IMR-90 (cell line): ENCODE measurements at regions not wholly inside any gene's neighbourhood (a gene's known extent, or its start where the extent isn't known, plus 50 kb on each side); places are given as distances from the start of the nearest gene placed in this dataset.

Source experiments
- ATAC-seq: fragments of 200-7000 bp; cut with Tn5 transposase; 2 replicates; pipeline ENCODE4 v1.9.1; 2020; ENCODE audit warnings: low read depth, mild to moderate bottlenecking, moderate library complexity
- BruUV-seq: library from RNA; stranded (reverse); fragments of 400-500 nt; replicated peaks from 2 replicates; lab custom pipeline; 2021; lab: Mats Ljungman, UMichigan
- CTCF ChIA-PET: fragments of 300-600 bp; formaldehyde crosslinking; extraction: SDS; loops from one replicate; lab custom pipeline; 2021; ENCODE audit warnings: antibody characterized with exemption; lab: Yijun Ruan, JAX
- POLR2A ChIA-PET: fragments of 300-600 bp; sonication (Branson Sonifier 250); formaldehyde crosslinking; loops from one replicate; lab custom pipeline; 2022; ENCODE audit warnings: antibody characterized with exemption; ENCODE audit not compliant: unreplicated experiment; lab: Charles Lee
- DNase-seq: peaks from one replicate; pipeline ENCODE4 v3.0.0; 2013
- H2AFZ ChIP-seq: replicated peaks from 2 replicates; pipeline ENCODE3; 2013; ENCODE audit warnings: low read length, mild to moderate bottlenecking; ENCODE audit not compliant: poor library complexity
- H2AK5ac ChIP-seq: 2 replicates; pipeline ENCODE4 v1.6.1; 2013; ENCODE audit warnings: low read depth, low read length, inconsistent platforms
- H2AK9ac ChIP-seq: replicated peaks from 2 replicates; pipeline ENCODE3; 2013; ENCODE audit warnings: mild to moderate bottlenecking, low read depth, low read length, moderate library complexity; ENCODE audit not compliant: poor library complexity
- H2BK120ac ChIP-seq: 2 replicates; pipeline ENCODE4 v1.6.1; 2013; ENCODE audit warnings: low read depth, low read length, inconsistent platforms
- H2BK15ac ChIP-seq: 3 replicates; pipeline ENCODE4 v1.6.1; 2013; ENCODE audit warnings: low read depth, low read length, inconsistent platforms
- H2BK20ac ChIP-seq: 2 replicates; pipeline ENCODE4 v1.6.1; 2013; ENCODE audit warnings: low read depth, mild to moderate bottlenecking, inconsistent platforms, low read length, moderate library complexity
- H2BK5ac ChIP-seq: 2 replicates; pipeline ENCODE4 v1.6.1; 2013; ENCODE audit warnings: mild to moderate bottlenecking, low read depth, low read length, inconsistent platforms; ENCODE audit not compliant: poor library complexity, severe bottlenecking
- H3K14ac ChIP-seq: replicated peaks from 2 replicates; pipeline ENCODE4 v1.6.1; 2013; ENCODE audit warnings: low read depth, low read length, inconsistent platforms
- H3K18ac ChIP-seq: 2 replicates; pipeline ENCODE4 v1.6.1; 2013; ENCODE audit warnings: low read depth, low read length, control low read depth
- H3K23ac ChIP-seq: 2 replicates; pipeline ENCODE4 v1.6.1; 2013; ENCODE audit warnings: low read depth, low read length, inconsistent platforms
- H3K27ac ChIP-seq: 2 replicates; pipeline ENCODE4 v1.5.1; 2013; ENCODE audit warnings: mild to moderate bottlenecking, control low read depth, low read length; ENCODE audit not compliant: insufficient read depth
- H3K27me3 ChIP-seq: 2 replicates; pipeline ENCODE4 v1.6.1; 2013; ENCODE audit warnings: low read length; ENCODE audit not compliant: control insufficient read depth, insufficient read depth
- H3K36me3 ChIP-seq: 2 replicates; pipeline ENCODE4 v1.6.1; 2013; ENCODE audit warnings: low read length, mixed read lengths; ENCODE audit not compliant: control insufficient read depth, insufficient read depth
- H3K4ac ChIP-seq: 2 replicates; pipeline ENCODE4 v1.6.1; 2013; ENCODE audit warnings: low read depth, low read length, inconsistent platforms
- H3K4me1 ChIP-seq: 2 replicates; pipeline ENCODE4 v1.6.1; 2013; ENCODE audit warnings: low read length, mixed read lengths; ENCODE audit not compliant: control insufficient read depth, insufficient read depth
- H3K4me2 ChIP-seq: 2 replicates; pipeline ENCODE4 v1.6.1; 2013; ENCODE audit warnings: low read depth, mild to moderate bottlenecking, control low read depth, low read length, moderate library complexity
- H3K4me3 ChIP-seq: 2 replicates; pipeline ENCODE4 v1.5.1; 2013; ENCODE audit warnings: low read depth, mild to moderate bottlenecking, control low read depth, low read length, moderate library complexity; ENCODE audit not compliant: insufficient read depth
- H3K56ac ChIP-seq: 2 replicates; pipeline ENCODE4 v1.6.1; 2013; ENCODE audit warnings: low read length, inconsistent platforms; ENCODE audit not compliant: insufficient read depth; ENCODE audit errors: extremely low read depth
- H3K79me1 ChIP-seq, 2 experiments: 2 replicates each; pipeline ENCODE4 v1.6.1; 2013; ENCODE audit warnings: low read length in 2 of 2, inconsistent platforms in 1 of 2, low read depth in 1 of 2
- H3K9ac ChIP-seq: 2 replicates; pipeline ENCODE4 v1.6.1; 2013; ENCODE audit warnings: low read depth, low read length, control low read depth
- H3K9me1 ChIP-seq: 2 replicates; pipeline ENCODE4 v1.6.1; 2013; ENCODE audit warnings: low read length, inconsistent platforms; ENCODE audit not compliant: insufficient read depth
- H3K9me3 ChIP-seq: 2 replicates; pipeline ENCODE4 v1.6.1; 2013; ENCODE audit warnings: low read length; ENCODE audit not compliant: control insufficient read depth, insufficient read depth
- H4K20me1 ChIP-seq: 2 replicates; pipeline ENCODE4 v1.6.1; 2013; ENCODE audit warnings: low read length, inconsistent platforms; ENCODE audit not compliant: insufficient read depth
- H4K5ac ChIP-seq: 2 replicates; pipeline ENCODE4 v1.6.1; 2013; ENCODE audit warnings: mild to moderate bottlenecking, low read depth, low read length, control low read depth
- H4K8ac ChIP-seq, 2 experiments: 2 replicates each; pipeline ENCODE4 v1.6.1; 2013; ENCODE audit warnings: low read depth in 2 of 2, low read length in 2 of 2, control low read depth in 1 of 2, inconsistent platforms in 1 of 2
- H4K91ac ChIP-seq: 2 replicates; pipeline ENCODE4 v1.6.1; 2013; ENCODE audit warnings: low read depth, low read length, inconsistent platforms; ENCODE audit not compliant: insufficient read depth
- CEBPB ChIP-seq: IDR thresholded peaks from 2 replicates; pipeline ENCODE4 v1.6.1; 2012; ENCODE audit warnings: low read depth, low read length, improper control_type of control experiment
- CHD1 ChIP-seq: IDR thresholded peaks from 2 replicates; pipeline ENCODE4 v1.6.1; 2012; ENCODE audit warnings: low read depth, low read length, improper control_type of control experiment
- MAFK ChIP-seq: IDR thresholded peaks from 2 replicates; pipeline ENCODE4 v1.6.1; 2012; ENCODE audit warnings: low read depth, low read length, improper control_type of control experiment
- MAZ ChIP-seq: IDR thresholded peaks from 2 replicates; pipeline ENCODE4 v1.6.1; 2012; ENCODE audit warnings: low read depth, mild to moderate bottlenecking, low read length, improper control_type of control experiment, moderate library complexity, borderline replicate concordance
- RAD21 ChIP-seq: IDR thresholded peaks from 2 replicates; pipeline ENCODE4 v1.6.1; 2012; ENCODE audit warnings: low read length, improper control_type of control experiment
- RCOR1 ChIP-seq: IDR thresholded peaks from 2 replicates; pipeline ENCODE4 v1.6.1; 2012; ENCODE audit warnings: mild to moderate bottlenecking, low read length, improper control_type of control experiment; ENCODE audit not compliant: insufficient replicate concordance
- SMC3 ChIP-seq: fragments of 150-350 bp; IDR thresholded peaks from 2 replicates; pipeline ENCODE4 v1.6.1; 2016; ENCODE audit warnings: low read depth, mild to moderate bottlenecking, antibody characterized with exemption, low read length, moderate library complexity
- WGBS, 2 experiments: methylation state at CpG; one replicate each; pipeline versions ENCODE4 v1.1.5 to v1.1.7; 2013; ENCODE audit warnings: missing lambda C conversion rate in 2 of 2; ENCODE audit not compliant: insufficient read length in 1 of 2; ENCODE audit errors: extremely low coverage in 2 of 2; 5-methylcytosine and 5-hydroxymethylcytosine counted together
- dilution Hi-C: fragments of 300-500 bp; cut with HindIII; formaldehyde crosslinking; loops from one replicate; pipeline ENCODE4 v1.14.3; 2018; ENCODE audit warnings: low sequenced_read_pairs; ENCODE audit not compliant: unreplicated experiment
- in situ Hi-C: fragments of 300-500 bp; cut with MboI; formaldehyde crosslinking; loops from 3 replicates; pipeline ENCODE4 v1.14.3; 2019; ENCODE audit warnings: low sequenced_read_pairs, inconsistent platforms, mixed read lengths
- intact Hi-C: fragments of 100-400 bp; cut with micrococcal nuclease; formaldehyde crosslinking; loops from 2 replicates; pipeline ENCODE4 v1.10.0; 2022
- TF ChIP-seq, protein P1 (sequence below): fragments of 150-350 bp; IDR thresholded peaks from 2 replicates; pipeline ENCODE4 v1.6.1; 2017; ENCODE audit warnings: mild to moderate bottlenecking, antibody characterized with exemption, low read length, low read depth
- TF ChIP-seq, protein P2 (sequence below): conservative IDR thresholded peaks from 2 replicates; pipeline ENCODE4 v1.5.1; 2012; ENCODE audit warnings: mild to moderate bottlenecking, low read depth, low read length, improper control_type of control experiment
- TF ChIP-seq, protein P3 (sequence below): fragments of 150-350 bp; IDR thresholded peaks from 2 replicates; pipeline ENCODE4 v1.6.1; 2016; ENCODE audit warnings: low read depth, mild to moderate bottlenecking, low read length, moderate library complexity, borderline replicate concordance

DNA sequence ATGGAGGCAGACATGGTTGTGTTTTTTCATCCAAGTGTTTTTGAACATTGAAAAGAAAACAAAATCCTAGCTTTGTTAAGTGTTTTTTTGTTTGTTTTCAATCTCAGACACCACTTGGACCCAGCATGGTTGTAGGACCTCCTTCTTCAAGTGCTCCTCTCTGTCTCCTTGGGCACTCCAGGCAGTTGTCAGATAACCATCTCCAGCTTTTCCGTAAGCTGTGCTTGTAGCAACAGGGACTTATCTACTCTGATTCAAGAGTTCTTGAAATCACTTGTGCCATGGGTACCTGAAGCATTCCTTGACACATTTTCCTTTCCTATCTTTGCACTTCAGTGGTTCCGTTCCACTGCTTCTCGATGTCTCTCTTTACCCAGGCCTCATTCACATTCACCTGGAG lies 334.9 kb upstream of the DDX53 start:
- Histone ChIP-seq H3K56ac (no peak overlapping the region), H4K20me1 (no peaks in the 10 kb centered on the region), H4K5ac (no peak overlapping the region), H2BK15ac (no peak overlapping the region), H2AK5ac (no peak overlapping the region), H2BK20ac (no peak overlapping the region), H3K4me3 (no peak overlapping the region), H3K9ac (no peak overlapping the region), H3K18ac (no peak overlapping the region), H4K8ac (no peak overlapping the region), H4K91ac (no peak overlapping the region), H3K4me1 (no peaks in the 10 kb centered on the region), H3K23ac (no peak overlapping the region), H3K27me3 (no peaks in the 10 kb centered on the region), H3K36me3 (no peaks in the 10 kb centered on the region), H3K4ac (no peak overlapping the region), H3K14ac (no peak overlapping the region), H2AK9ac (no peak overlapping the region), H2BK5ac (no peak overlapping the region), H3K79me1 (no peaks in the 10 kb centered on the region), H2BK120ac (no peak overlapping the region), H2AFZ (no peak overlapping the region), H3K4me2 (no peak overlapping the region), H3K9me1 (no peaks in the 10 kb centered on the region), H3K27ac (no peak overlapping the region), H3K9me3 (no peaks in the 10 kb centered on the region)
- ATAC-seq (no peak), DNase-seq (no peak)
- TF ChIP-seq CEBPB, result no peak
- TF ChIP-seq, protein P1, sequence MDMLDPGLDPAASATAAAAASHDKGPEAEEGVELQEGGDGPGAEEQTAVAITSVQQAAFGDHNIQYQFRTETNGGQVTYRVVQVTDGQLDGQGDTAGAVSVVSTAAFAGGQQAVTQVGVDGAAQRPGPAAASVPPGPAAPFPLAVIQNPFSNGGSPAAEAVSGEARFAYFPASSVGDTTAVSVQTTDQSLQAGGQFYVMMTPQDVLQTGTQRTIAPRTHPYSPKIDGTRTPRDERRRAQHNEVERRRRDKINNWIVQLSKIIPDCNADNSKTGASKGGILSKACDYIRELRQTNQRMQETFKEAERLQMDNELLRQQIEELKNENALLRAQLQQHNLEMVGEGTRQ, result no peak
- TF ChIP-seq RCOR1, result no peak
- TF ChIP-seq RAD21, result no peak
- no peak for TF ChIP-seq CHD1
- TF ChIP-seq, protein P2, sequence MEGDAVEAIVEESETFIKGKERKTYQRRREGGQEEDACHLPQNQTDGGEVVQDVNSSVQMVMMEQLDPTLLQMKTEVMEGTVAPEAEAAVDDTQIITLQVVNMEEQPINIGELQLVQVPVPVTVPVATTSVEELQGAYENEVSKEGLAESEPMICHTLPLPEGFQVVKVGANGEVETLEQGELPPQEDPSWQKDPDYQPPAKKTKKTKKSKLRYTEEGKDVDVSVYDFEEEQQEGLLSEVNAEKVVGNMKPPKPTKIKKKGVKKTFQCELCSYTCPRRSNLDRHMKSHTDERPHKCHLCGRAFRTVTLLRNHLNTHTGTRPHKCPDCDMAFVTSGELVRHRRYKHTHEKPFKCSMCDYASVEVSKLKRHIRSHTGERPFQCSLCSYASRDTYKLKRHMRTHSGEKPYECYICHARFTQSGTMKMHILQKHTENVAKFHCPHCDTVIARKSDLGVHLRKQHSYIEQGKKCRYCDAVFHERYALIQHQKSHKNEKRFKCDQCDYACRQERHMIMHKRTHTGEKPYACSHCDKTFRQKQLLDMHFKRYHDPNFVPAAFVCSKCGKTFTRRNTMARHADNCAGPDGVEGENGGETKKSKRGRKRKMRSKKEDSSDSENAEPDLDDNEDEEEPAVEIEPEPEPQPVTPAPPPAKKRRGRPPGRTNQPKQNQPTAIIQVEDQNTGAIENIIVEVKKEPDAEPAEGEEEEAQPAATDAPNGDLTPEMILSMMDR, result no peak
- no peak for TF ChIP-seq MAFK
- no peak for TF ChIP-seq MAZ
- TF ChIP-seq, protein P3, sequence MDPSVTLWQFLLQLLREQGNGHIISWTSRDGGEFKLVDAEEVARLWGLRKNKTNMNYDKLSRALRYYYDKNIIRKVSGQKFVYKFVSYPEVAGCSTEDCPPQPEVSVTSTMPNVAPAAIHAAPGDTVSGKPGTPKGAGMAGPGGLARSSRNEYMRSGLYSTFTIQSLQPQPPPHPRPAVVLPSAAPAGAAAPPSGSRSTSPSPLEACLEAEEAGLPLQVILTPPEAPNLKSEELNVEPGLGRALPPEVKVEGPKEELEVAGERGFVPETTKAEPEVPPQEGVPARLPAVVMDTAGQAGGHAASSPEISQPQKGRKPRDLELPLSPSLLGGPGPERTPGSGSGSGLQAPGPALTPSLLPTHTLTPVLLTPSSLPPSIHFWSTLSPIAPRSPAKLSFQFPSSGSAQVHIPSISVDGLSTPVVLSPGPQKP, result no peak
- TF ChIP-seq SMC3, result no peak
- CTCF ChIA-PET, result interaction anchor here (1.6 kb wide), 1 partner anchor 83 kb away, joined by 3 read pairs; no protein-coding TSS in a partner anchor
- dilution Hi-C loops (no loop called here), in situ Hi-C loops (no loop called here), intact Hi-C loops (no loop called here)
- POLR2A ChIA-PET, result no interaction called here
- no TSS peak for BruUV-seq
- WGBS, 2 experiments, result 62% methylated on average over 3 of the region's 3 CpGs; no CpG with 5 or more reads in 1 of the 2 experiments
